SK-N-SH (cell line): ENCODE measurements at regions not wholly inside any gene's neighbourhood (a gene's known extent, or its start where the extent isn't known, plus 50 kb on each side); places are given as distances from the start of the nearest gene placed in this dataset.

Source experiments
- CTCF ChIA-PET: fragments of 300-600, 350-600 bp; formaldehyde crosslinking; extraction: SDS; loops from one replicate; lab custom pipeline; 2021; lab: Yijun Ruan, JAX
- POLR2A ChIA-PET: fragments of 350-600 bp; sonication (Branson Sonifier 250); formaldehyde crosslinking; extraction: SDS; loops from one replicate; lab custom pipeline; 2020; ENCODE audit warnings: antibody characterized with exemption, inconsistent platforms; lab: Yijun Ruan, JAX
- DNase-seq: peaks from one replicate; pipeline ENCODE4 v3.0.0; 2012
- H2AFZ ChIP-seq: fragments of 200-600 bp; sonication (generic); 2 replicates; pipeline ENCODE4 v1.8.1; 2016; ENCODE audit warnings: antibody characterized with exemption, mild to moderate bottlenecking, low read depth
- H3F3A ChIP-seq: fragments of 200-600 bp; sonication (generic); replicated peaks from 2 replicates; pipeline ENCODE3; 2016; ENCODE audit warnings: antibody characterized with exemption, mild to moderate bottlenecking; ENCODE audit not compliant: insufficient read depth
- H3K27ac ChIP-seq, 2 experiments: fragments of 200-500 bp in 1 of 2; fragments of 200-600 bp in 1 of 2; sonication (Bioruptor generic) in 1 of 2; sonication (generic), shearing (Covaris generic) in 1 of 2; 2 replicates each; pipeline versions ENCODE4 v1.5.1 to v1.6.1; 2014 to 2016; ENCODE audit warnings: low read depth in 2 of 2, inconsistent platforms in 1 of 2, low read length in 1 of 2, mild to moderate bottlenecking in 1 of 2, mixed read lengths in 1 of 2
- H3K27me3 ChIP-seq: fragments of 200-600 bp; sonication (generic), shearing (Covaris generic); 2 replicates; pipeline ENCODE4 v1.6.1; 2016; ENCODE audit warnings: mixed run types; ENCODE audit not compliant: insufficient read depth
- H3K36me3 ChIP-seq, 2 experiments: fragments of 200-500 bp in 1 of 2; fragments of 200-600 bp in 1 of 2; sonication (Bioruptor generic) in 1 of 2; sonication (generic) in 1 of 2; replicated peaks in 1 of 2; 2 replicates each; pipeline versions ENCODE3 to v1.5.1; 2014 to 2016; ENCODE audit warnings: low read length in 1 of 2, mild to moderate bottlenecking in 1 of 2; ENCODE audit not compliant: insufficient read depth in 2 of 2, control insufficient read depth in 1 of 2
- H3K4me1 ChIP-seq, 2 experiments: fragments of 200-500 bp in 1 of 2; fragments of 200-600 bp in 1 of 2; sonication (Bioruptor generic) in 1 of 2; sonication (generic), shearing (Covaris generic) in 1 of 2; 2 replicates each; pipeline versions ENCODE4 v1.5.1 to v1.6.1; 2014 to 2016; ENCODE audit warnings: low read depth in 1 of 2, low read length in 1 of 2, mixed run types in 1 of 2; ENCODE audit not compliant: insufficient read depth in 2 of 2, control insufficient read depth in 1 of 2
- H3K4me2 ChIP-seq: fragments of 200-600 bp; sonication (generic), shearing (Covaris generic); 2 replicates; pipeline ENCODE4 v1.6.1; 2017; ENCODE audit warnings: mixed run types
- H3K4me3 ChIP-seq, 2 experiments: fragments of 200-500 bp in 1 of 2; fragments of 200-600 bp in 1 of 2; sonication (Bioruptor generic) in 1 of 2; sonication (generic), shearing (Covaris generic) in 1 of 2; 2 replicates each; pipeline versions ENCODE4 v1.5.1 to v1.8.1; 2014 to 2016; ENCODE audit warnings: low read depth in 2 of 2, inconsistent platforms in 1 of 2, low read length in 1 of 2, mild to moderate bottlenecking in 1 of 2, mixed read lengths in 1 of 2, moderate library complexity in 1 of 2
- H3K79me2 ChIP-seq: fragments of 200-600 bp; sonication (generic); 2 replicates; pipeline ENCODE4 v1.8.1; 2017; ENCODE audit warnings: mild to moderate bottlenecking; ENCODE audit not compliant: insufficient read depth
- H3K9ac ChIP-seq: fragments of 200-600 bp; sonication (generic); 2 replicates; pipeline ENCODE4 v1.6.1; 2017; ENCODE audit warnings: mixed run types
- H3K9me2 ChIP-seq: fragments of 200-600 bp; sonication (generic); 2 replicates; pipeline ENCODE4 v1.6.1; 2017; ENCODE audit warnings: mixed run types
- H3K9me3 ChIP-seq: fragments of 200-600 bp; sonication (generic); 2 replicates; pipeline ENCODE4 v1.6.1; 2017; ENCODE audit warnings: mixed run types, mild to moderate bottlenecking, moderate library complexity
- H4K20me1 ChIP-seq: fragments of 200-600 bp; sonication (generic); 2 replicates; pipeline ENCODE4 v1.6.1; 2017; ENCODE audit warnings: mild to moderate bottlenecking, mixed run types; ENCODE audit not compliant: insufficient read depth
- CHD2 ChIP-seq: fragments of 150-350 bp; IDR thresholded peaks from 2 replicates; pipeline ENCODE4 v1.6.1; 2018; ENCODE audit warnings: low read length; ENCODE audit not compliant: partially characterized antibody
- CTCF ChIP-seq: fragments of 200-600 bp; sonication (generic); IDR thresholded peaks from 2 replicates; pipeline ENCODE4 v1.6.1; 2017; ENCODE audit warnings: antibody characterized with exemption, mild to moderate bottlenecking, moderate library complexity
- EP300 ChIP-seq, 2 experiments: IDR thresholded peaks; 2 replicates each; pipeline versions ENCODE4 v1.4.0 to v1.6.1; 2012; ENCODE audit warnings: borderline replicate concordance in 1 of 2, low read depth in 1 of 2, low read length in 1 of 2
- FOSL2 ChIP-seq: IDR thresholded peaks from 2 replicates; pipeline ENCODE4 v1.4.0; 2012; ENCODE audit warnings: low read depth, mild to moderate bottlenecking, moderate library complexity, borderline replicate concordance
- FOXM1 ChIP-seq: IDR thresholded peaks from 2 replicates; pipeline ENCODE4 v1.4.0; 2012; ENCODE audit warnings: low read depth, mild to moderate bottlenecking
- GATA2 ChIP-seq: sonication (generic); formaldehyde crosslinking; IDR thresholded peaks from 2 replicates; pipeline ENCODE4 v1.5.0; 2020; ENCODE audit warnings: mild to moderate bottlenecking, missing genetic modification reagents
- JUND ChIP-seq: IDR thresholded peaks from 2 replicates; pipeline ENCODE4 v1.4.0; 2012
- MXI1 ChIP-seq: IDR thresholded peaks from 2 replicates; pipeline ENCODE4 v1.6.1; 2012; ENCODE audit warnings: mild to moderate bottlenecking, low read depth, low read length, improper control_type of control experiment
- NFIC ChIP-seq: IDR thresholded peaks from 2 replicates; pipeline ENCODE4 v1.4.0; 2012; ENCODE audit warnings: borderline replicate concordance
- POLR2AphosphoS5 ChIP-seq: IDR thresholded peaks from 2 replicates; pipeline ENCODE4 v1.6.1; 2012; ENCODE audit warnings: low read depth, low read length
- RAD21 ChIP-seq: IDR thresholded peaks from 2 replicates; pipeline ENCODE4 v1.6.1; 2012; ENCODE audit warnings: mild to moderate bottlenecking, low read length
- REST ChIP-seq: IDR thresholded peaks from 2 replicates; pipeline ENCODE4 v1.6.1; 2012; ENCODE audit warnings: mild to moderate bottlenecking, low read depth, low read length, moderate library complexity
- RFX5 ChIP-seq: IDR thresholded peaks from 2 replicates; pipeline ENCODE4 v1.6.1; 2012; ENCODE audit warnings: mild to moderate bottlenecking, improper control_type of control experiment, low read length
- RXRA ChIP-seq: IDR thresholded peaks from 2 replicates; pipeline ENCODE4 v1.4.0; 2012; ENCODE audit warnings: low read depth, mild to moderate bottlenecking, borderline replicate concordance
- SIN3A ChIP-seq: IDR thresholded peaks from 2 replicates; pipeline ENCODE4 v1.6.1; 2012; ENCODE audit warnings: low read depth, mild to moderate bottlenecking, low read length, moderate library complexity, borderline replicate concordance
- SMC3 ChIP-seq: IDR thresholded peaks from 2 replicates; pipeline ENCODE4 v1.6.1; 2012; ENCODE audit warnings: low read depth, low read length, improper control_type of control experiment
- TCF12 ChIP-seq: IDR thresholded peaks from 2 replicates; pipeline ENCODE4 v1.4.0; 2012
- USF1 ChIP-seq: IDR thresholded peaks from 2 replicates; pipeline ENCODE4 v1.4.0; 2012; ENCODE audit warnings: low read depth, borderline replicate concordance
- ZBTB33 ChIP-seq: IDR thresholded peaks from 2 replicates; pipeline ENCODE4 v1.4.0; 2012; ENCODE audit warnings: low read depth, borderline replicate concordance
- WGBS: methylation state at CpG from one replicate; pipeline ENCODE4 v1.1.6; 2017; ENCODE audit warnings: low lambda C conversion rate; 5-methylcytosine and 5-hydroxymethylcytosine counted together

GRCh38 chr1:166698771-166699170, 140.5 kb upstream of the POGK start:
- no peaks in the 10 kb centered on the region for H3K36me3 ChIP-seq
- CTCF ChIA-PET = no interaction called here
- no peak for DNase-seq
- no peak overlapping the region for H3K4me2 ChIP-seq
- no peaks in the 10 kb centered on the region for H3F3A ChIP-seq
- H2AFZ ChIP-seq = no peak overlapping the region
- H3K9ac ChIP-seq = no peak overlapping the region
- no peak overlapping the region for H3K27ac ChIP-seq
- H3K4me3 ChIP-seq = no peak overlapping the region
- 3% methylated on average over 4 of the region's 4 CpGs for WGBS
- H3K4me1 ChIP-seq = no peaks in the 10 kb centered on the region
- H3K9me3 ChIP-seq = no peaks in the 10 kb centered on the region
- POLR2A ChIA-PET = no interaction called here
- H3K27me3 ChIP-seq = no peaks in the 10 kb centered on the region
- no peak for TF ChIP-seq SIN3A
- no peak for TF ChIP-seq SMC3
- TF ChIP-seq FOXM1 = no peak
- no peak for TF ChIP-seq POLR2AphosphoS5
- TF ChIP-seq USF1 = no peak
- TF ChIP-seq NFIC = no peak
- TF ChIP-seq EP300 (IDR thresholded peaks at IDR 0.05; ENCODE audit: borderline replicate concordance in 1 of 2, low read depth in 1 of 2, low read length in 1 of 2) = no peak
- no peak for TF ChIP-seq JUND
- TF ChIP-seq CTCF = no peak
- TF ChIP-seq RAD21 = no peak
- TF ChIP-seq FOSL2 = no peak
- TF ChIP-seq CHD2 = no peak
- no peaks in the 10 kb centered on the region for H3K79me2 ChIP-seq
- no peaks in the 10 kb centered on the region for H4K20me1 ChIP-seq
- H3K9me2 ChIP-seq = no peaks in the 10 kb centered on the region

- Histone ChIP-seq H4K20me1 (no peaks in the 10 kb centered on the region), H3F3A (no peaks in the 10 kb centered on the region), H3K4me3 (no peak overlapping the region), H3K27me3 (no peaks in the 10 kb centered on the region), H3K27ac (no peak overlapping the region), H3K9me2 (no peaks in the 10 kb centered on the region), H3K9me3 (no peaks in the 10 kb centered on the region), H3K4me2 (no peak overlapping the region), H3K79me2 (no peaks in the 10 kb centered on the region), H2AFZ (no peak overlapping the region), H3K9ac (no peak overlapping the region), H3K36me3 (no peaks in the 10 kb centered on the region), H3K4me1 (no peaks in the 10 kb centered on the region)
- no peak for DNase-seq
- WGBS = 1% methylated on average over 5 of the region's 5 CpGs
- ChIA-PET CTCF (no interaction called here), POLR2A (no interaction called here)
- TF ChIP-seq RFX5 (no peak), GATA2 (no peak), REST (no peak), RXRA (no peak), SMC3 (no peak), CTCF (no peak), MXI1 (no peak), TCF12 (no peak), FOSL2 (no peak), ZBTB33 (no peak)
These were observed 139.7 kb upstream of the POGK start for GRCh38 chr1:166699613-166700012.
